Mesothelial cell of epicardium (in vitro differentiated cells): ENCODE measurements at regions not wholly inside any gene's neighbourhood (a gene's known extent, or its start where the extent isn't known, plus 50 kb on each side); places are given as distances from the start of the nearest gene placed in this dataset.

Experiments
- DNase-seq, 2 experiments: peaks; one replicate each; pipeline ENCODE4 v3.0.0; 2021; ENCODE audit warnings: low spot score in 2 of 2; ENCODE audit not compliant: unreplicated experiment in 2 of 2
- H3K27ac Mint-ChIP-seq: 2 replicates; pipeline ENCODE4 v1.8.0; 2021; ENCODE audit warnings: mixed read lengths
- H3K27me3 Mint-ChIP-seq: 2 replicates; pipeline ENCODE4 v1.8.0; 2021; ENCODE audit warnings: low read depth, mixed read lengths
- H3K36me3 Mint-ChIP-seq: 2 replicates; pipeline ENCODE4 v1.8.0; 2021; ENCODE audit warnings: mixed read lengths
- H3K4me1 Mint-ChIP-seq: 2 replicates; pipeline ENCODE4 v1.8.0; 2021; ENCODE audit warnings: mixed read lengths
- H3K4me3 Mint-ChIP-seq: 2 replicates; pipeline ENCODE4 v1.8.0; 2021; ENCODE audit warnings: mild to moderate bottlenecking, moderate library complexity, mixed read lengths
- H3K9me3 Mint-ChIP-seq: 2 replicates; pipeline ENCODE4 v1.8.0; 2021; ENCODE audit warnings: mixed read lengths
- CTCF ChIP-seq: fragments of 200-600 bp; sonication (generic); IDR thresholded peaks from one replicate; pipeline ENCODE4 v1.5.0; 2021; ENCODE audit warnings: antibody characterized with exemption; ENCODE audit not compliant: unreplicated experiment

- peaks cover 3% of the 10 kb centered on the region for H3K36me3 Mint-ChIP-seq
- no peaks in the 10 kb centered on the region for H3K4me1 Mint-ChIP-seq
- TF ChIP-seq CTCF, result no peak
- no peaks in the 10 kb centered on the region for H3K27me3 Mint-ChIP-seq
- no peak for DNase-seq
- no peak overlapping the region for H3K4me3 Mint-ChIP-seq
- peaks cover 29% of the 10 kb centered on the region for H3K9me3 Mint-ChIP-seq
- no peak overlapping the region for H3K27ac Mint-ChIP-seq
These were observed 139.2 kb upstream of the XPO1 start for GRCh38 chr2:61677306-61677705.

GRCh38 chr2:61675204-61675603 is 137.0 kb upstream of the XPO1 start:
- Mint-ChIP-seq H3K27me3 (no peaks in the 10 kb centered on the region), H3K9me3 (peaks cover 29% of the 10 kb centered on the region), H3K4me1 (peaks cover 18% of the 10 kb centered on the region), H3K27ac (no peak overlapping the region), H3K4me3 (no peak overlapping the region), H3K36me3 (peaks cover 3% of the 10 kb centered on the region)
- no peak for DNase-seq
- no peak for TF ChIP-seq CTCF

GRCh38 chr2:61671561-61672315 is 133.6 kb upstream of the XPO1 start:
- peaks cover 3% of the 10 kb centered on the region for H3K36me3 Mint-ChIP-seq
- no peak overlapping the region for H3K4me3 Mint-ChIP-seq
- peaks cover 2% of the 10 kb centered on the region for H3K27me3 Mint-ChIP-seq
- H3K27ac Mint-ChIP-seq, result no peak overlapping the region
- no peak for TF ChIP-seq CTCF
- no peak for DNase-seq
- H3K9me3 Mint-ChIP-seq, result peaks cover 24% of the 10 kb centered on the region
- H3K4me1 Mint-ChIP-seq, result peaks cover 18% of the 10 kb centered on the region

GRCh38 chr2:61670591-61671501 is 132.7 kb upstream of the XPO1 start:
- Mint-ChIP-seq H3K27ac (peak overlapping the region; percentile 31), H3K4me1 (peaks cover 18% of the 10 kb centered on the region), H3K4me3 (no peak overlapping the region), H3K9me3 (peaks cover 19% of the 10 kb centered on the region), H3K27me3 (peaks cover 2% of the 10 kb centered on the region), H3K36me3 (peaks cover 3% of the 10 kb centered on the region)
- DNase-seq, result no peak
- no peak for TF ChIP-seq CTCF

- Mint-ChIP-seq H3K4me1 (no peaks in the 10 kb centered on the region), H3K36me3 (no peaks in the 10 kb centered on the region), H3K9me3 (no peaks in the 10 kb centered on the region), H3K27me3 (peaks cover 2% of the 10 kb centered on the region), H3K4me3 (no peak overlapping the region), H3K27ac (no peak overlapping the region)
- no peak for TF ChIP-seq CTCF
- no peak for DNase-seq
These were observed 126.0 kb upstream of the XPO1 start for GRCh38 chr2:61664190-61664589.
